Natural killer cell (primary cell): ENCODE measurements at regions not wholly inside any gene's neighbourhood (a gene's known extent, or its start where the extent isn't known, plus 50 kb on each side); places are given as distances from the start of the nearest gene placed in this dataset.

ENCODE experiments used
- ATAC-seq, 3 donors: fragments of 150-1000 bp in 2 of 3; fragments of 200-7000 bp in 1 of 3; cut with Tn5 transposase; 1 replicate in 1 of 3; 2 replicates in 2 of 3; pipeline ENCODE4 v1.10.0; 2021; ENCODE audit warnings: mild to moderate bottlenecking in 2 of 3, moderate library complexity in 2 of 3
- DNase-seq, 2 donors: peaks; one replicate each; pipeline versions ENCODE4 v3.0.0 to v3.0.0-alpha.2; 2013 to 2021; ENCODE audit warnings: mixed read lengths in 1 of 2
- H3K27ac ChIP-seq: one replicate; pipeline ENCODE4 v1.5.1; 2013; ENCODE audit warnings: mild to moderate bottlenecking, low read length
- H3K27me3 ChIP-seq: one replicate; pipeline ENCODE4 v1.6.1; 2013; ENCODE audit warnings: low read length; ENCODE audit not compliant: control insufficient read depth, insufficient read depth
- H3K36me3 ChIP-seq: one replicate; pipeline ENCODE4 v1.6.1; 2013; ENCODE audit warnings: low read length; ENCODE audit not compliant: control insufficient read depth, insufficient read depth
- H3K4me1 ChIP-seq: one replicate; pipeline ENCODE4 v1.6.1; 2013; ENCODE audit warnings: low read length; ENCODE audit not compliant: control insufficient read depth, insufficient read depth
- H3K4me3 ChIP-seq: one replicate; pipeline ENCODE4 v1.5.1; 2013; ENCODE audit warnings: low read length
- H3K9me3 ChIP-seq: one replicate; pipeline ENCODE4 v1.6.1; 2013; ENCODE audit warnings: low read length; ENCODE audit not compliant: control insufficient read depth, insufficient read depth
- H3K27ac Mint-ChIP-seq, 2 donors: one replicate each; pipeline ENCODE4 v1.8.0; 2022; ENCODE audit warnings: mild to moderate bottlenecking in 2 of 2, mixed read lengths in 2 of 2, moderate library complexity in 1 of 2
- H3K27me3 Mint-ChIP-seq, 2 donors: one replicate each; pipeline ENCODE4 v1.8.0; 2022; ENCODE audit warnings: low read depth in 2 of 2, mixed read lengths in 2 of 2
- H3K36me3 Mint-ChIP-seq: one replicate; pipeline ENCODE4 v1.8.0; 2022; ENCODE audit warnings: mixed read lengths
- H3K4me1 Mint-ChIP-seq, 2 donors: one replicate each; pipeline ENCODE4 v1.8.0; 2022; ENCODE audit warnings: mixed read lengths in 2 of 2
- H3K4me3 Mint-ChIP-seq: one replicate; pipeline ENCODE4 v1.8.0; 2022; ENCODE audit warnings: mild to moderate bottlenecking, moderate library complexity, mixed read lengths
- H3K9me3 Mint-ChIP-seq, 2 donors: one replicate each; pipeline ENCODE4 v1.8.0; 2022; ENCODE audit warnings: mixed read lengths in 2 of 2
- CTCF ChIP-seq: fragments of 200-600 bp; IDR thresholded peaks from one replicate; pipeline ENCODE4 v1.8.0; 2022; ENCODE audit warnings: antibody characterized with exemption
- WGBS: methylation state at CpG from one replicate; pipeline ENCODE4 v1.1.7; 2013; ENCODE audit warnings: missing lambda C conversion rate; ENCODE audit not compliant: insufficient coverage; 5-methylcytosine and 5-hydroxymethylcytosine counted together
- intact Hi-C: fragments of 100-400 bp; cut with micrococcal nuclease; formaldehyde crosslinking; loops from one replicate; pipeline ENCODE4 v1.14.2; 2022

- no peak for ATAC-seq
- intact Hi-C loops, result no loop called here
- H3K27me3 ChIP-seq, result no peaks in the 10 kb centered on the region
- no peaks in the 10 kb centered on the region for H3K27me3 Mint-ChIP-seq
- no peaks in the 10 kb centered on the region for H3K9me3 Mint-ChIP-seq
- H3K27ac ChIP-seq, result no peak overlapping the region
- H3K36me3 ChIP-seq, result no peaks in the 10 kb centered on the region
- H3K4me3 ChIP-seq, result no peak overlapping the region
- H3K36me3 Mint-ChIP-seq, result no peaks in the 10 kb centered on the region
- no peak for DNase-seq
- WGBS, result 83% methylated on average over 14 of the region's 14 CpGs
- no peak overlapping the region for H3K27ac Mint-ChIP-seq
- TF ChIP-seq CTCF, result no peak
- no peaks in the 10 kb centered on the region for H3K9me3 ChIP-seq
- no peaks in the 10 kb centered on the region for H3K4me1 ChIP-seq
- H3K4me1 Mint-ChIP-seq, result no peaks in the 10 kb centered on the region
- H3K4me3 Mint-ChIP-seq, result no peak overlapping the region
These were observed 663.4 kb upstream of the TSPY4 start for GRCh38 chrY:8673896-8674295.

- Histone ChIP-seq H3K27me3 (no peaks in the 10 kb centered on the region), H3K4me1 (no peaks in the 10 kb centered on the region), H3K36me3 (no peaks in the 10 kb centered on the region), H3K9me3 (no peaks in the 10 kb centered on the region), H3K4me3 (no peak overlapping the region), H3K27ac (no peak overlapping the region)
- Mint-ChIP-seq H3K27ac (no peak overlapping the region), H3K36me3 (no peaks in the 10 kb centered on the region), H3K9me3 (no peaks in the 10 kb centered on the region), H3K27me3 (no peaks in the 10 kb centered on the region), H3K4me1 (no peaks in the 10 kb centered on the region), H3K4me3 (no peak overlapping the region)
- ATAC-seq, result no peak
- WGBS, result 64% methylated on average over 5 of the region's 5 CpGs
- intact Hi-C loops, result no loop called here
- DNase-seq, result no peak
- TF ChIP-seq CTCF, result no peak
These were observed 659.8 kb upstream of the TSPY4 start for GRCh38 chrY:8677336-8677935.

- TF ChIP-seq CTCF, result no peak
- H3K9me3 ChIP-seq, result no peaks in the 10 kb centered on the region
- 86% methylated on average over 5 of the region's 5 CpGs for WGBS
- H3K4me1 ChIP-seq, result no peaks in the 10 kb centered on the region
- Mint-ChIP-seq H3K9me3 (no peaks in the 10 kb centered on the region), H3K4me3 (no peak overlapping the region), H3K27me3 (no peaks in the 10 kb centered on the region), H3K27ac (no peak overlapping the region), H3K4me1 (no peaks in the 10 kb centered on the region), H3K36me3 (no peaks in the 10 kb centered on the region)
- H3K4me3 ChIP-seq, result no peak overlapping the region
- no peaks in the 10 kb centered on the region for H3K36me3 ChIP-seq
- DNase-seq, result no peak
- no peak for ATAC-seq
- intact Hi-C loops, result no loop called here
- H3K27ac ChIP-seq, result no peak overlapping the region
- H3K27me3 ChIP-seq, result no peaks in the 10 kb centered on the region
These were observed 650.1 kb upstream of the TSPY4 start for GRCh38 chrY:8687154-8687553.

- Mint-ChIP-seq H3K36me3 (no peaks in the 10 kb centered on the region), H3K4me3 (no peak overlapping the region), H3K4me1 (no peaks in the 10 kb centered on the region), H3K27me3 (no peaks in the 10 kb centered on the region), H3K27ac (no peak overlapping the region), H3K9me3 (no peaks in the 10 kb centered on the region)
- Histone ChIP-seq H3K9me3 (no peaks in the 10 kb centered on the region), H3K4me1 (no peaks in the 10 kb centered on the region), H3K27me3 (no peaks in the 10 kb centered on the region), H3K4me3 (no peak overlapping the region), H3K27ac (no peak overlapping the region), H3K36me3 (no peaks in the 10 kb centered on the region)
- no peak for TF ChIP-seq CTCF
- ATAC-seq (no peak), DNase-seq (no peak)
- intact Hi-C loops, result no loop called here
- WGBS, result 44% methylated on average over 2 of the region's 2 CpGs
These were observed 646.2 kb upstream of the TSPY4 start for GRCh38 chrY:8690901-8691685.
